K562 (cell line): ENCODE measurements at regions not wholly inside any gene's neighbourhood (a gene's known extent, or its start where the extent isn't known, plus 50 kb on each side); places are given as distances from the start of the nearest gene placed in this dataset.

Experiments used
- CTCF ChIP-seq, 3 experiments: IDR thresholded peaks in 2 of 3; conservative IDR thresholded peaks in 1 of 3; 2 replicates each; pipeline ENCODE4 v1.5.1; 2011 to 2012; ENCODE audit warnings: low read length in 3 of 3, mild to moderate bottlenecking in 3 of 3, control low read depth in 2 of 3, improper control_type of control experiment in 1 of 3, inconsistent platforms in 1 of 3, low read depth in 1 of 3, mixed read lengths in 1 of 3, moderate library complexity in 1 of 3; ENCODE audit not compliant: insufficient read depth in 2 of 3
- IRF2 ChIP-seq: sonication (generic); formaldehyde crosslinking; IDR thresholded peaks from 2 replicates; pipeline ENCODE4 v1.8.1; 2022; ENCODE audit warnings: mild to moderate bottlenecking, missing genetic modification reagents
- KLF1 ChIP-seq: fragments of 450-650 bp; IDR thresholded peaks from 2 replicates; pipeline ENCODE4 v1.6.1; 2016; ENCODE audit warnings: missing genetic modification characterization, missing compliant biosample characterization

GRCh38 chr3:102329561-102329960 lies 105.3 kb upstream of the ZPLD1 start:
- TF ChIP-seq KLF1 (tag) = no peak
- TF ChIP-seq IRF2 (CRISPR knock-in tag) = no peak
- no peak for TF ChIP-seq CTCF (IDR thresholded peaks at IDR 0.05 in 2 of 3, conservative IDR thresholded peaks at IDR 0.05 in 1 of 3; ENCODE audit: insufficient read depth in 2 of 3, low read depth in 1 of 3, low read length in 3 of 3)
